GM23248 (cell line): ENCODE measurements at regions not wholly inside any gene's neighbourhood (a gene's known extent, or its start where the extent isn't known, plus 50 kb on each side); places are given as distances from the start of the nearest gene placed in this dataset.

Source experiments
- EZH2 ChIP-seq: fragments of 200-600 bp; sonication (generic); IDR thresholded peaks from 2 replicates; pipeline ENCODE4 v1.6.1; 2018; ENCODE audit warnings: antibody characterized with exemption, mild to moderate bottlenecking; ENCODE audit not compliant: insufficient read depth, poor library complexity, severe bottlenecking
- EZH2phosphoT487 ChIP-seq: fragments of 200-600 bp; sonication (generic); IDR thresholded peaks from 2 replicates; pipeline ENCODE4 v1.6.1; 2018; ENCODE audit warnings: antibody characterized with exemption, moderate library complexity, mild to moderate bottlenecking, low read depth; ENCODE audit not compliant: insufficient read depth

DNA sequence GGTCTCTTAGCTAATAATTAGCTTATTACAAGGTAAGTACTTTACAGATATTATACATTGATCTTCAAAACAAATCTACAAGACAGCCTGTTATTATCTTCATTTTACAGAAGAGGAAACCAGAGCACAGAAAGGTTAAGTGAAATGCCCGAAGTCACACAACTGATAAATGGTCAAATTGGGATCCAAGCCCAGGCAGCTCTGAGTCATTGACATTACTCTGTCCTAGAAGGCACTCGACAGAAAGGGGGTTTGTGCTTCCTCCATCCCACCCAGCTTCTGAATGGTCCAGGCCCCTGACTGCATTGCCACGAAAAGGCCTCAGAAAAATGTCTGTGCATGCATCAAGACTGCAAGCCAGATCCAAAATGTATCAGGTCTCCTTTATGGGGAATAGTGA is 81.3 kb upstream of the ZNF438 start:
- TF ChIP-seq EZH2 (no peak), EZH2phosphoT487 (no peak)
